Activated T-cell treated with anti-CD3 and anti-CD28 coated beads, Interleukin-2, amount 50 U/mL, for 24 hours (primary cell): ENCODE measurements at regions not wholly inside any gene's neighbourhood (a gene's known extent, or its start where the extent isn't known, plus 50 kb on each side); places are given as distances from the start of the nearest gene placed in this dataset.

Experiments
- DNase-seq: peaks from one replicate; pipeline ENCODE4 v3.0.0-alpha.2; 2020
- H3K27ac Mint-ChIP-seq: 2 replicates; pipeline ENCODE4 v1.8.0; 2020; ENCODE audit warnings: mild to moderate bottlenecking, mixed read lengths
- H3K27me3 Mint-ChIP-seq: 2 replicates; pipeline ENCODE4 v1.8.0; 2020; ENCODE audit warnings: mixed read lengths
- H3K36me3 Mint-ChIP-seq: 2 replicates; pipeline ENCODE4 v1.8.0; 2020; ENCODE audit warnings: low read depth, mixed read lengths
- H3K4me1 Mint-ChIP-seq: 2 replicates; pipeline ENCODE4 v1.8.0; 2020; ENCODE audit warnings: low read depth, mixed read lengths
- H3K4me3 Mint-ChIP-seq: 2 replicates; pipeline ENCODE4 v1.8.0; 2020; ENCODE audit warnings: mild to moderate bottlenecking, moderate library complexity, mixed read lengths
- H3K9me3 Mint-ChIP-seq: 2 replicates; pipeline ENCODE4 v1.8.0; 2020; ENCODE audit warnings: mixed read lengths

DNA sequence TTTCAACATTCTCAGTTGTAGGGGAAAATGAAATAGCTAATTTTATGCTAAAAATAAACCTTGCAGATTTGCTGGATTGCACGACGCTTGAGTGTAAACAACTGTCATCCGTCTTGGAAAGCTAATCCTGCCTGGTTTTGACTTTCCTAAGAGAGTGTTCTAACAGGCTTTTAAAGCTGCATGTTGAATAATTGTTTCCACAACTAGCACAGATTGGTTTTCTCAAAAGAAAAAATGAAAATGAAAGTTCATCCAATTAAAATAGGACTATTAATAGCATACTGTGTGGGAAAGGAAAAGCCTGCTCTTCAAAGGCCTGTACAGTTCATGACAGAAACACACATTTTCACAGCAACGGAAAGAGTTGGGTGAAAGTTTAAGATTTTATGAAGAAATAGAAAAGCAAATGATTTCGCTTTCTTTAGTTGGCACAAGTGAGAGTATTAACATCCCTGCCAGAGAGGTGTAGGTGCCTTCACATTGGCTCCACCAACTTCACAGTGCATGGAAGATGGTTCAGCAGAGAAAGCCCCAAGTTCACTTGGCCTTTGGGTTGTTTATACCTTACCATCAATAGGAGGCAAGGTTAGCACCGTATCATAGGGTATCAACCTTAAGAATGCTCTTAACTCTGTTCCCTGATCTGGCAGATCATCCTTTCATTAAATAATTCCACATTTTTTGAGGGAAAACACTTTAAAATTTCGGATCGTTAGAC, 140.0 kb upstream of the GUCY1A1 start:
- DNase-seq, result no peak
- Mint-ChIP-seq H3K36me3 (no peaks in the 10 kb centered on the region), H3K4me3 (no peak overlapping the region), H3K9me3 (no peaks in the 10 kb centered on the region), H3K4me1 (peaks cover 3% of the 10 kb centered on the region), H3K27ac (no peak overlapping the region), H3K27me3 (no peaks in the 10 kb centered on the region)

DNA sequence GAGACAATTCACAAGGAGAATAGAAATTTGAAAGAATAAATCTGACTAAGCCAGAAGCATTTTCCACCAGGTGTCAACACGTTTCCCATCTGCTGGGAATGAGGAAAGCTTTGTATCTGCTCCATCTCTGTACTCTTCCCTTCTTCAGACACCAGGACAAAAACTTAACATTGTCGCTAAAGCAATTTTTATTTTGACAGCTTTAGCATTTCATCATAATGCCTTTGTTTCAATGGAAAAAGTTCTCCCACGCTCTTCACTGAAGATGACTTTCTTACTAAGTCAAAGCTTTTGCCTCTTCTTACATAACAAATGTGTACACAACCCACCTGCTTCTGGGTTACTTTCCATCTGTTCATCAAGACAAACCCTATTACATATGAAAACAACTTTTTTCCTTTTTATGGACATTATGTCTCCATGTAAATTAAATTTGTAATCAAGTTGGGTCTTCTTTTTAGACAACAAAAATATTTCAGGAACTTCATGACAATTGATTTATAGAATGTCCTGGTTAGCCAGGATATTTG, 141.7 kb upstream of the GUCY1A1 start:
- peaks cover 3% of the 10 kb centered on the region for H3K4me1 Mint-ChIP-seq

DNA sequence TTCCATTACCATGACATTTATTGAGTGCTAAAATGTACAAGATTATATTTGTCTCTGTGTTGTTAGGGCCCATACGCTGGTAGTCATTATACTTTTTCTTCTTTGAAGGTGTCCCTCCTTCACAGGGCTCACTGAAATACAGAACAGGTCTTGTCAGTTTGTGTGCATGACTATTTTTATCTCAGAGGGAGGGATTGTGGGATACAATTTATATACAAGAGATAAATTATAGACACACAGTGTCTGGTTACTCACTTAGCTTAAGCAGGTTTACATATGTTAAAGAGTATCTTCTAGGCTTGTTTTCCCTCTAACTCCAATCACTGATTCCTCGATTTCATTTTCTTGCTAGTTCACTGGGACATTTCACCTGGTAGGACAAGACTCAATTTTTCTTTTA, 143.3 kb upstream of the GUCY1A1 start:
- H3K4me3 Mint-ChIP-seq, result no peak overlapping the region
- peaks cover 3% of the 10 kb centered on the region for H3K9me3 Mint-ChIP-seq
- no peak for DNase-seq
- peaks cover 3% of the 10 kb centered on the region for H3K4me1 Mint-ChIP-seq
- no peaks in the 10 kb centered on the region for H3K36me3 Mint-ChIP-seq
- no peak overlapping the region for H3K27ac Mint-ChIP-seq
- H3K27me3 Mint-ChIP-seq, result peaks cover 2% of the 10 kb centered on the region

More for the DNA sequence above, 141.7 kb upstream of the GUCY1A1 start:
- H3K4me3 Mint-ChIP-seq, result no peak overlapping the region
- H3K27me3 Mint-ChIP-seq, result peaks cover 2% of the 10 kb centered on the region
- H3K9me3 Mint-ChIP-seq, result peaks cover 3% of the 10 kb centered on the region
- no peak overlapping the region for H3K27ac Mint-ChIP-seq
- DNase-seq, result no peak
- H3K36me3 Mint-ChIP-seq, result no peaks in the 10 kb centered on the region

DNA sequence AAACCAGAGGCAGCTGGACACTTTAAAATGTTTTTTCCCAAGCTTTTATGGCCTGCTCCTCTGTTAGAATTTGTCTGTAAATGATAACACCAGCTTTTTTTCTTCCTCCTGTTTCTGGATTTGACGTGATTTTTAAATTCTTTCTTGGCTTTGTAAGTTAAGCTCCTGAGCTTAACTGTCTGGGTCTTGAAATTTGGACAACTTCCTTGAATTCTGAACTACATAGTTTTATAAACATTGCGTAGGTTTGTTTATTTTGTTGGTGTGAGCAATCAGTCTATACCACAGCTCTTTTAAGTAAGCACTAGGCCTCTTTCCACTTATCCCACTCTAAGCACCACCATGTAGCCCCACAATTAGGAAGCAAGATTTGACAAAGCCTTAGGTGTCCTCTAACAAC, 144.4 kb upstream of the GUCY1A1 start:
- no peak for DNase-seq
- no peak overlapping the region for H3K4me3 Mint-ChIP-seq
- H3K9me3 Mint-ChIP-seq, result peaks cover 3% of the 10 kb centered on the region

DNA sequence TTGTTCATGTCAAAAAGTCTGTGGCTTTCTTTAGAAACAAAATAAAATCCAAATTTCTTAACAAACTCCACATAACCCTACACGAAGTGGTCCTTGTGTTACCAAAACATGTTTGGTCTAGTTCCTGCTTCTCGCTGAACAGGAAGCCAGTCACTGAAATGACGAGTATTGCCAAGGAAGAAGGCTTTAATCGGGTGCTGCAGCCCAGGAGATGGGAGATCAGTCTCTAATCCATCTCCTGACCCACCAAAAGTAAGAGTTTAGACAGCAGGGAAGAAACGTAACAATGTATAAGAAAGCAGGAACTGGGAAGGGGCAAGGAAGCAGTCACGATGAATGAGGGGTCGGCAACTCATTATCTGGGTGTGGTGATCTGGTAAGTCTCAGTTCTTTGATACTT, 144.6 kb upstream of the MAP9 start:
- Mint-ChIP-seq H3K27me3 (peaks cover 12% of the 10 kb centered on the region), H3K9me3 (peaks cover 3% of the 10 kb centered on the region), H3K4me1 (peaks cover under 1% of the 10 kb centered on the region), H3K4me3 (no peak overlapping the region), H3K36me3 (no peaks in the 10 kb centered on the region), H3K27ac (no peak overlapping the region)
- no peak for DNase-seq

More for the DNA sequence above, 144.4 kb upstream of the GUCY1A1 start:
- Mint-ChIP-seq H3K4me1 (peaks cover 3% of the 10 kb centered on the region), H3K36me3 (no peaks in the 10 kb centered on the region), H3K27ac (no peak overlapping the region), H3K27me3 (peaks cover 11% of the 10 kb centered on the region)

DNA sequence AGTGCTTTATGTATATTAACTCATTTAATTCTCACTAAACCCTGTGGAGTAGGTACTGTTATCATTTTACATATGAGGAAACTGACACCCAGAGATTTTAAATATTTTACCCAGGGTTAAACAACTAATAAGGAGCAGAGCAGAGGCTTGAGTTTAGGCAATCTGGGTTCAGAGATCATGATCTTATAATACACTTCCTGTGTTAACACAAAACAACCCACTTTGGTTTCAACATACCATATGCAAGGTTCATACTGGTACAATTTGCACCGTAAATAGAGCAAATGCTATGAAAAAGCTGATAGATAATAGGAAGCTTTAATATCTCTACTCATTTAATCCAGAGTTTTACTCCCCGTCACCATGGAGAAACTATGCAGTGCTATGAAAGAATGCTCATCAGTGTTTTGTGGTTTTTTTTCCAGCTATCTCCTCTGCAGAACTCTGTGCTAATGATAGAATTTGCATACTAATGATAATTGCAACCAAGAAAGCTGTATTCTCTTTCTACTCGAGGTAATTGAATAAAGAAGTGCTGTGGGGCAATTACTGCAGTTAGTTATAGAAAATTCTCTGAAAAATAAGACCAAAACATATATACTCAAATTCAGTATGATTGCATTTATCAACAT, 138.8 kb upstream of the MAP9 start:
- H3K36me3 Mint-ChIP-seq, result no peaks in the 10 kb centered on the region
- H3K27ac Mint-ChIP-seq, result no peak overlapping the region
- DNase-seq, result no peak
- peaks cover under 1% of the 10 kb centered on the region for H3K9me3 Mint-ChIP-seq
- H3K27me3 Mint-ChIP-seq, result peaks cover 17% of the 10 kb centered on the region
- no peaks in the 10 kb centered on the region for H3K4me1 Mint-ChIP-seq
- no peak overlapping the region for H3K4me3 Mint-ChIP-seq

DNA sequence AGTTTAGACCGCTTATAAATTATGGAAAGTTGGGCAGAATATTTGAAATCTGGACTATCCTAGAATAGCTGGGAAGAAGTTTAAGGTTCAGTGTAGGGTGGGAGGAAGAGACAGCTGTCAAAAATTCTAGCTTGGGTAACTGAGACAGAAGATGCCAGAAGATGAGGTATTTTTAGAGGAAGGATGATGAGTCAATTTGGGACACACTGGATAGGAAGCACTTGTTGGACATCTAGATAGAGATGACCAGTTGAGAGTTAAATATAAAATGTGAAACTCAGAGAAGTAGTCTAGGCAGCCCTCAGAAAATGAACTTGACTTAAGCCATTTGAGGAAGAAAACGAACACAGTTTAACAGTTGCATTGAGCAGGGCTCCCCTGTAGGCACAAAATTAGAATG, 137.9 kb upstream of the MAP9 start:
- Mint-ChIP-seq H3K4me1 (no peaks in the 10 kb centered on the region), H3K27ac (no peak overlapping the region), H3K4me3 (no peak overlapping the region), H3K27me3 (peaks cover 16% of the 10 kb centered on the region), H3K9me3 (no peaks in the 10 kb centered on the region), H3K36me3 (no peaks in the 10 kb centered on the region)
- no peak for DNase-seq

DNA sequence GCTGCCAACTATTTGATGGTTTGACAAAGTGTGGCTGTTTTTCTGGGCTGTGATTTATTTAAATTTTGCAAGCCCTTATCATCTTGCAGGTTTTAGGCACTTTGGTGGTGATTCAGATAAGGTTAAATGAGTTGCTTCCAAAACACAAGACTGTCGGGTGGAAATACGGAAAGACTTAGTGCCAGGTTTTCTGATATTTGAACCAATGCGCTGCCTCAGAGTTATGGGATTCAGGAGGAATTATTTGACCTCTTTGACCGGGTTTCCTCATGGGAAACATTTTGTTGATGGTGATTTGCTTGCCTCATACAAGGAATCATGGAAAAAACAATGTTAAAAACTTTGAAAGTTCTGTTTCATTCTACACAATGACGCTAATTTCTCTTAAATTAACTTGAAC, 136.1 kb upstream of the MAP9 start:
- H3K27ac Mint-ChIP-seq, result no peak overlapping the region
- no peaks in the 10 kb centered on the region for H3K36me3 Mint-ChIP-seq
- no peak for DNase-seq
- peaks cover 15% of the 10 kb centered on the region for H3K27me3 Mint-ChIP-seq
- no peak overlapping the region for H3K4me3 Mint-ChIP-seq
- no peaks in the 10 kb centered on the region for H3K9me3 Mint-ChIP-seq
- no peaks in the 10 kb centered on the region for H3K4me1 Mint-ChIP-seq

DNA sequence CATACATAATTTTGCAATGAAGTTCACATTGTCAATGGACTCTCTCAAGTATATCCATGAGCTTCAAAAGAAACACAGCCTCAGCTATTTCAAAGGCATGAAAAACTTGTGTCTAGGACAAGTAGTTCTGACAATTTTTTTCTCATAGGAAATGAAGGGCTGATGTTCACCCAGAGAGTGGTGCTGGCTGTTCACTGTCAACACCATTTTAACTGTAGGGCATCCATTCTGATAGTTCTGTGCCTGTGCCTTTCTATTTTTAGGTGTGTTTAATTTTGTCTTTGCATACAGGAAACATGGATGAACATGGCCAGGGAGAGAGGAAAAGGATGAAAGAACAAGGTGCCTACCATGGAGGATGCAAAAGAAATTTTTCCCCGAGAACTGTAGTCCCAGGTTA, 135.3 kb upstream of the MAP9 start:
- Mint-ChIP-seq H3K27ac (no peak overlapping the region), H3K36me3 (no peaks in the 10 kb centered on the region), H3K4me3 (no peak overlapping the region), H3K9me3 (no peaks in the 10 kb centered on the region), H3K4me1 (no peaks in the 10 kb centered on the region), H3K27me3 (peaks cover 7% of the 10 kb centered on the region)
- DNase-seq, result no peak

DNA sequence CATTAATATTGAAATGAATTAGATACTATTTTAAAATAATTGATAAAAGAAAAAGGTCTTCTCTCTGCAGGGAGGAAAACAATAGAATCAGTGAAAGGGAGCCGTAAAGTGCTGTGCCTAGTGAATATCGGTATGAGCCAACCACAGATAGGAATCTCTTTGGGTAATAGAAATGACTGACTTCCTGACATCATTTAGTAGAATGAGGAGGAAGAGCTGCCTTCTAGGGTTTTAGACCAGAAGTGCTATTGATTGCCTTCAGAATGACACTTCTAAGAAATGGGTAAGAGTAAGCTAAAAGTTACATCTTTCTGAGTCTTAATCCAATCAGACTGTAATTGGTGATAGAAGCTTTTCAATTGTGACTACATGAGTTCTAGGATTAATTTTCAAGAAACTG, 134.0 kb upstream of the MAP9 start:
- Mint-ChIP-seq H3K4me3 (no peak overlapping the region), H3K27me3 (peaks cover 7% of the 10 kb centered on the region), H3K27ac (no peak overlapping the region), H3K9me3 (no peaks in the 10 kb centered on the region), H3K4me1 (no peaks in the 10 kb centered on the region), H3K36me3 (no peaks in the 10 kb centered on the region)
- no peak for DNase-seq

DNA sequence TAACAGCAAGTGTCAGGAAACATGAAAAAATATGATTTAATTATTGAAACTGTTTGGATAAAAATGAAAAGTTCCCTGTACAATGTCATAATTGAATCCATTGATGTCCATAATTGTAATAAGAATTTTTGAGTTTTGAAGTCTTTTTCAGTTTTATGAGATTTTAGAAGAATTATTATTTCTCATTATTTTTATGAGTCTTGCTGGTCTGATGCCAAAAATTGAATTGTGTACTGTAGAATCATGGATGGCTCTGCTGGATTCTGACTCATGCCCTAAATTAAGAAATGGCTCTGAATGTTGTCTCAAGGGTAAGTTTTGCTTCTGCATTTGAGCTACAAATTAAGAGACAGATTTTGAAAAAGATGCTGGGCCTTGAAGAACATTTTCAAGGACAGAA, 132.8 kb upstream of the MAP9 start:
- DNase-seq, result no peak
- Mint-ChIP-seq H3K4me3 (no peak overlapping the region), H3K27me3 (peaks cover 5% of the 10 kb centered on the region)

DNA sequence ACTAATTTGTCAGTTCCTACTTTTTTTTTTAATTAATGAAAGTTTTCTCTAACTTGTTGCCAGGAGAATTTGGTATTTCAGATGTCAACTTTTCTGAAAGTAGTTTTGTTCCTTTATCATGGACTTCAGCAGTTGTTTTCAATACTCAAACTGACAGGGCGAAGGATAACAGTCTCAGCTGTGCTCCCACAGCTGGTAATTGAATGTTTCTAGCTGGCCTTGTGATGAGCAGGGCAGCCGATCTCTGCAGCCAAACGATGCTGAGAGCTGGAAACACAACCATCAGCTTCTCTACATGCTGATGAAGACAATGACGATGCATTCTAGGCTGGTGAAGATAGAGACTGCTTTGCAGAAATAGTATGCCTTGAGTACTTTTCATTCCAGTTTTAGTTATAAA, 130.0 kb upstream of the MAP9 start:
- Mint-ChIP-seq H3K36me3 (no peaks in the 10 kb centered on the region), H3K27me3 (peaks cover 3% of the 10 kb centered on the region), H3K27ac (no peak overlapping the region), H3K9me3 (no peaks in the 10 kb centered on the region), H3K4me3 (no peak overlapping the region), H3K4me1 (no peaks in the 10 kb centered on the region)
- DNase-seq, result no peak

More for the DNA sequence above, 132.8 kb upstream of the MAP9 start:
- Mint-ChIP-seq H3K4me1 (no peaks in the 10 kb centered on the region), H3K9me3 (no peaks in the 10 kb centered on the region), H3K36me3 (no peaks in the 10 kb centered on the region), H3K27ac (no peak overlapping the region)

DNA sequence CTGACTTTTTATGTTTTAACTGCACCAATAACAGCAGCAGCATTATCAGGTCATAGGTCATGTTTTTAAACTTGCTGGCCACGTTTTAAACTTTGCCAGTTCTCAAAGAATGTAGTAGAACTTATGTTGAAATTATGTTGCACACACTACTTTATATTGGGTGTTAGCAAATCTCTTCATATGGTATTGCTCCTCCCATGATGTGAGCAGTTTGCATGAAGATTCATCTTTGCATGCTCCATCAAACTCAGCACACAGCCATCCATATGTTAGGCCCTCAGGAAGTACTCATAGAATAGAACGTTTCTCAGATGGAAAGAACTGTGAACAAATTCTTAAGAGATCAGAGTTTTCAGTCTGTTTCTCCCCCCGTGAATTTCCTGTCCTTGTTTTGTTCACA, 128.6 kb upstream of the MAP9 start:
- H3K36me3 Mint-ChIP-seq, result no peaks in the 10 kb centered on the region
- no peaks in the 10 kb centered on the region for H3K9me3 Mint-ChIP-seq
- DNase-seq, result no peak
- H3K27ac Mint-ChIP-seq, result no peak overlapping the region
- no peak overlapping the region for H3K4me3 Mint-ChIP-seq
- H3K27me3 Mint-ChIP-seq, result no peaks in the 10 kb centered on the region
- H3K4me1 Mint-ChIP-seq, result no peaks in the 10 kb centered on the region

DNA sequence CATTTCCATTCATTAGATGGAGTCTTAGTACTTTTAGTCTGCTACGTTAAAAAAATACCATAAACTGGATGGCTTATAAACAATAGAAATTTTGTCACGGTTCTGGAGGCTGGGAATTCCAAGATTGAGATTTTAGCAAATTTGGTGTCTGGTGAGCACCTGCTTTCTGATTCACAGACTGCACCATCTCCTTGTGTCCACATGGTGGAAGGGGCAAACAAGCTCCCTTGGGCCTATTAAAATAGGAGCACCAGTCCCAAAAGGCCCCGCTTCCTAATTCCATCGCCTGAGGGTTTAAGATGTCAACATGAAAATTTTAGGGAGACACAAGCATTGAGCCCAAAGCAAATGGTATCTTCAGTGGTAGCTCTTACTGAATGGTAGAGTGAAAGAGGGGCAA, 120.5 kb upstream of the MAP9 start:
- no peaks in the 10 kb centered on the region for H3K9me3 Mint-ChIP-seq
- DNase-seq, result no peak
- peaks cover 9% of the 10 kb centered on the region for H3K27me3 Mint-ChIP-seq
- H3K4me3 Mint-ChIP-seq, result no peak overlapping the region
- no peak overlapping the region for H3K27ac Mint-ChIP-seq
- no peaks in the 10 kb centered on the region for H3K4me1 Mint-ChIP-seq
- H3K36me3 Mint-ChIP-seq, result no peaks in the 10 kb centered on the region

DNA sequence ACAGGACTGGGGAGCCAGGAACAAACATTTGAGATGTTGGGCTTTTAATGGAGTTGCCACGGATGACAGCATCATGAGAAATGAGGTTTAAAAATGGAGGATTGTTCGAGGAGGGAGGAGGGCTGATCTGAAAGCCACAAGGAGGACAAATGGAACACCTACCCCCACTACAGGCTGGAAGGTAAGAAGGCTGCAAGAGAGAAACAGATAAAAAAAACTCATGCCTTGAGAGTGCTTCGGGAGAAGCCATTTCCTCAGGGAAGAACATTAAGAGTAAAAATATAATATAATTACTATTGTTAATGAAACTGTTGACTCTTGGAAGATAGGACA, 119.5 kb upstream of the MAP9 start:
- Mint-ChIP-seq H3K4me3 (no peak overlapping the region), H3K36me3 (no peaks in the 10 kb centered on the region), H3K27ac (no peak overlapping the region), H3K4me1 (no peaks in the 10 kb centered on the region), H3K27me3 (peaks cover 9% of the 10 kb centered on the region), H3K9me3 (no peaks in the 10 kb centered on the region)
- no peak for DNase-seq
